ENCODE measurements at regions not wholly inside any gene's neighbourhood (a gene's known extent, or its start where the extent isn't known, plus 50 kb on each side); places are given as distances from the start of the nearest gene placed in this dataset.

DNA sequence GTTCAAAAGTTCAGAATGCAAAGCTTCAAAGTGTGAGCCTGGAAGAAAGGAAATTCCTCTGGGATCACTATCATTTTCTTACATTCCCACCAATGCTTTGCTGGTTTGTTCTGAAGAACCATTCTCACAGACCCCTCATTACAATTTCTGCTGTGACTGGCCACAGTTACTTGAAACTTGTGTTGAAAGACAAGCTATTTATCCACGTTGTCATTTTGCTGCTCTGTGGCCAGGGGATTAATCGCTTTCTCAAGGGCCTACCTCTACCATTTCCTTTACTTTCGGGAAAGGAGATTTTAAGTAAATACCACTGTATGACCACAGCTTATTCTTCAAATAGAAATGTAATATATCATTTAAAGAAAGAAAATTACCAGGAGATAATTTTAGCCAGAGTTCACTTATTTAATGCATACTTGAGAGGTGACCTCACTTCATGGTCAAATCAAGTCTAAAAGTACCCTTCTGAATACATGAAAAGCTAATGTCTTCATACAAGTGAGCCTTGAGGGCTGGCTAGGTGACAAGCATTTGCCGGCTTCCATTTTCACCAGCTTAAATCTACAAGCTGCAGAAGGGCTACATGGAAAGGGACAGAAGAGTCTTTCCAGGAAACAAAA, 69.8 kb upstream of the ROBO2 start:
- DNase-seq (ENCODE audit: low spot score): no peak

DNA sequence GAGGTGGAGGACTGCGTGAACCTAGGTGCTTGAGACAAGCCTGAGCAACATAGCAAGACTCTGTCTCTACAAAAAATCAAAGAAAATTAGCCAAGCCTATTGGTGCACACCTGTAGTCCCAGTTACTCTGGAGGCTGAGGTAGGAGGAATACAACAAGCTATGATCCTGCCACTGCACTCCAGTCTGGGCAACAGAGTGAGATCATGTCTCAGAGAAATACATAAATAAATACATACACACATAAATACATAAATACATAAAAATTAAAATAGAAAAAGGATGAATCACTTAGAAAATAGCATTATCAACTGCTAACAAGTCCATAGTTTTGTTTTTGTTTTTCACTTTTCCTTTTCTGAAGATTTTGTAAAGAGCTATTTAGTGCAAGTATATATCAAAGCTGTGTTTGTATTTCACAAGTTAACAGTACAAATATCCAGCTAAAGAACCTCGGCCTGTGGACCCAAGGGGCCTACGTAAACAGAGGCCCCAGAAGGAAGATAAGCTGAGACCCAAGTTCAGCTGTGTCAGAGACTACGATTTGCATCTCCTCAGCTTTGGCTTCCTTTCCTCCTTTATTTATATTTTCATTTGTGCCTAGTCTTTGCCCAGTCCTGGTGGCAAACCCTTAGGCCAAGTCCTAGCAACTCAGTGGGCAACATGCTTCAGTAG, 67.1 kb upstream of the ROBO2 start:
- no peak for DNase-seq (ENCODE audit: low spot score)

DNA sequence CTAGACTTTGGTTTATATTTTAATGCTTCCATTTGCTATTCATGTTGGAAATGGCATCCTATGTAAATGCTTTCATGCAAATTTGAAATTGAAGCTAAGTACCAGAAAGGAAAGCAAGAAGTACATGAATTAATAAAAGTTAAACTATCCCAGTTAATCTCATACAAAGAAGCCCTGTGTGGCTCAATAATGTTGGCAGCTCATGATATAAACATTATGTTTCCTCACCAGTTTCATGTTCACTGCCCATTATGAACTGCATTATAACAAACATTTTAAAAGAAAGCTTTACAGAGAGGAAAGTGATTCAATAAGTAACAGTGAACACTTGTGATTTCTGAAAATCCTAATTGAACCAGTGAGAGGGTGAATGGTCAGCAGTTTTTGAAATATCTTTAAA, 62.9 kb upstream of the ROBO2 start:
- no peak for DNase-seq (ENCODE audit: low spot score)

DNA sequence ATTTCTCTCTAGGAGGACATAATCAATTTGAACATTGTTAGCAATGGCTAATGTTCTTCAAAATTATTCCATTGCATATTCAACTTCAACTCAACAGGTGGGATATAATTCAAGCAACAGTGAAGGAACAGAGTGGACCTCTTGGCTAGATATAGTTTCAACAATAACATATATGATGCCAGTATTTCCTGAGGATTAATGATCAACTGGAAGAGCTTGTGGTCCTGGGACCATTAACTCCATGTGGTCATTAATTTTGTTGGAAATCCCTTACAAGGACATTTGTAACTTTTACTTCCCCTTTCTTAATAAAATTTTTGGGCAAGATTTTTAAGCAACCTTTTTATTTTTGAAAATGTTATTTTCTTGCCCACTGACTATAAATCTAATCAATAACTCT, 54.3 kb upstream of the ROBO2 start:
- DNase-seq (ENCODE audit: low spot score): no peak

DNA sequence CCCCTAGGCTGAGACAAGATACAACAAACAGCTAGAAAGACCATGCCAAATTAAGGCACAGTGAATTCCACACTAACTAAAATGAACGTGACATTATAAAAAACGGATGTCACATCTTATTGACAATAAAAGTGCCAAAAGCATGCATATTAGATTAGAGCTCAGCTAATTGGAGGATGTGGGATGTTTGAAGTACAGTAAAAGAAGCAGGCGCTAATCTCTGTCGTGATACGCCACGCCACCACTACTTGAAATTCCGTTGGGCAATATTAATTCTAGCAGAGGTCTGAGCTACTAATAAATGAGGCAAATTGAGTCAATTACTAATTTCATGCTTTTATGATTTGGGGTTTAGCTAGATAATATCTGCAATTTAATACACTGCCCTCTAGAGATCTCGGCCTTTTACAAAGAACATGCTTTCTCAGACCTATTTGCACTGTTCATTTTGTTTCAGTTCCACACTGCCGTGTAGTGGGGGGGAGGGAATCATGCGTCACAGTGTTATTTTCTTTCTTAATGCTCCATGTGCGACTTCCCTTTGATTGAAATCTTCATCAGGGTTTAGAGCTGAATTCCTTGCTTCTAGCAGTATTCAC, 52.9 kb upstream of the ROBO2 start:
- no peak for DNase-seq (ENCODE audit: low spot score)

Measured in kidney tubule cell (primary cell).